Epithelial cell of esophagus (primary cell): ENCODE measurements at regions not wholly inside any gene's neighbourhood (a gene's known extent, or its start where the extent isn't known, plus 50 kb on each side); places are given as distances from the start of the nearest gene placed in this dataset.

ENCODE experiments used
- DNase-seq: peaks from one replicate; pipeline ENCODE4 v3.0.0; 2010; ENCODE audit warnings: low read depth
- H3K4me3 ChIP-seq: 2 replicates; pipeline ENCODE4 v1.5.1; 2011; ENCODE audit warnings: mild to moderate bottlenecking, low read length, control low read depth
- CTCF ChIP-seq: IDR thresholded peaks from 2 replicates; pipeline ENCODE4 v1.5.1; 2011; ENCODE audit warnings: low read depth, mild to moderate bottlenecking, low read length, control low read depth, inconsistent platforms; ENCODE audit not compliant: insufficient read depth; ENCODE audit errors: missing control alignments

- no peak for TF ChIP-seq CTCF
- H3K4me3 ChIP-seq = no peak overlapping the region
- no peak for DNase-seq
Observed at GRCh38 chr9:129355631-129356030, 177.6 kb upstream of the IER5L start.

GRCh38 chr9:129354498-129354897 is 176.4 kb upstream of the IER5L start:
- TF ChIP-seq CTCF = no peak
- no peak for DNase-seq
- no peak overlapping the region for H3K4me3 ChIP-seq

GRCh38 chr9:129353697-129354336 is 175.8 kb upstream of the IER5L start:
- TF ChIP-seq CTCF = no peak
- no peak overlapping the region for H3K4me3 ChIP-seq
- DNase-seq = no peak

GRCh38 chr9:129352146-129352865 is 174.2 kb upstream of the IER5L start:
- H3K4me3 ChIP-seq = peak overlapping the region; percentile 35
- DNase-seq = no peak
- TF ChIP-seq CTCF = no peak

GRCh38 chr9:129351642-129352145 is 173.6 kb upstream of the IER5L start:
- no peak for DNase-seq
- H3K4me3 ChIP-seq = peak overlapping the region; percentile 35
- no peak for TF ChIP-seq CTCF

GRCh38 chr9:129351058-129351641 is 173.1 kb upstream of the IER5L start:
- TF ChIP-seq CTCF = no peak
- no peak overlapping the region for H3K4me3 ChIP-seq
- DNase-seq = no peak
